GM23338 (cell line): ENCODE measurements at regions not wholly inside any gene's neighbourhood (a gene's known extent, or its start where the extent isn't known, plus 50 kb on each side); places are given as distances from the start of the nearest gene placed in this dataset.

ENCODE experiments used
- CREB1 ChIP-seq: fragments of 250-450 bp; sonication (Bioruptor Pico); IDR thresholded peaks from 2 replicates; pipeline ENCODE4 v1.5.0; 2020; ENCODE audit warnings: low read depth, mild to moderate bottlenecking, moderate library complexity
- POLR2AphosphoS5 ChIP-seq: IDR thresholded peaks from 2 replicates; pipeline ENCODE4 v1.6.1; 2016; ENCODE audit warnings: antibody characterized with exemption, low read depth

- TF ChIP-seq CREB1 (no peak), POLR2AphosphoS5 (no peak)
Measured at GRCh38 chr1:172970186-172970585, 80.6 kb downstream of the TNFSF18 start.
